SK-N-SH treated with all-trans-retinoic acid at 6 μM for 48 hours (cell line): ENCODE measurements at regions not wholly inside any gene's neighbourhood (a gene's known extent, or its start where the extent isn't known, plus 50 kb on each side); places are given as distances from the start of the nearest gene placed in this dataset.
A peak's percentile ranks its signal among the peaks of the same experiment; 100 is the strongest.
"Not testable (repeated sequence)": the region's sequence is repeated elsewhere in the genome, so short reads cannot be mapped to it uniquely, and the experiment has no call there.

ENCODE experiments used
- ATAC-seq: fragments of 200-7000 bp; cut with Tn5 transposase; 3 replicates; pipeline ENCODE4 v1.9.1; 2020; ENCODE audit warnings: mild to moderate bottlenecking, moderate library complexity
- ARNTL ChIP-seq: fragments of 450-650 bp; formaldehyde crosslinking; IDR thresholded peaks from 2 replicates; pipeline ENCODE4 v1.5.0; 2020; ENCODE audit warnings: low read depth, mild to moderate bottlenecking, moderate library complexity, borderline replicate concordance
- BACH2 ChIP-seq: fragments of 250-450 bp; sonication (Bioruptor Pico); IDR thresholded peaks from 2 replicates; pipeline ENCODE4 v1.9.0; 2021; ENCODE audit warnings: mild to moderate bottlenecking, borderline replicate concordance
- CSDC2 ChIP-seq: fragments of 250-450 bp; sonication (Bioruptor Pico); IDR thresholded peaks from 2 replicates; pipeline ENCODE4 v1.5.0; 2020; ENCODE audit warnings: mild to moderate bottlenecking, moderate library complexity
- ESRRG ChIP-seq: fragments of 250-450 bp; sonication (Bioruptor Pico); IDR thresholded peaks from 2 replicates; pipeline ENCODE4 v1.6.1; 2021; ENCODE audit warnings: mild to moderate bottlenecking
- GLIS3 ChIP-seq: fragments of 250-450 bp; sonication (Bioruptor Pico); IDR thresholded peaks from 2 replicates; pipeline ENCODE4 v1.5.0; 2020; ENCODE audit warnings: mild to moderate bottlenecking, moderate library complexity
- ISL1 ChIP-seq: fragments of 250-450 bp; sonication (Bioruptor Pico); IDR thresholded peaks from 2 replicates; pipeline ENCODE4 v2.1.2; 2022; ENCODE audit warnings: mild to moderate bottlenecking, moderate library complexity
- PPARA ChIP-seq: fragments of 250-450 bp; sonication (Bioruptor Pico); IDR thresholded peaks from 2 replicates; pipeline ENCODE4 v1.5.0; 2020; ENCODE audit warnings: mild to moderate bottlenecking, borderline replicate concordance
- RARB ChIP-seq: fragments of 250-450 bp; sonication (Bioruptor Pico); IDR thresholded peaks from 2 replicates; pipeline ENCODE4 v1.8.0; 2021; ENCODE audit warnings: mild to moderate bottlenecking, moderate library complexity
- SNAI2 ChIP-seq: fragments of 250-450 bp; sonication (Bioruptor Pico); IDR thresholded peaks from 2 replicates; pipeline ENCODE4 v1.5.0; 2020; ENCODE audit warnings: mild to moderate bottlenecking, moderate library complexity
- TCF4 ChIP-seq: fragments of 250-450 bp; sonication (Bioruptor Pico); IDR thresholded peaks from 2 replicates; pipeline ENCODE4 v1.8.0; 2021; ENCODE audit warnings: mild to moderate bottlenecking, moderate library complexity, borderline replicate concordance
- TOX ChIP-seq: fragments of 250-450 bp; sonication (Bioruptor Pico); IDR thresholded peaks from 2 replicates; pipeline ENCODE4 v1.8.0; 2021; ENCODE audit warnings: mild to moderate bottlenecking, moderate library complexity, borderline replicate concordance
- ZC3H10 ChIP-seq: fragments of 250-450 bp; sonication (Bioruptor Pico); IDR thresholded peaks from 2 replicates; pipeline ENCODE4 v1.5.1; 2021; ENCODE audit warnings: mild to moderate bottlenecking, moderate library complexity
- ZFP3 ChIP-seq: fragments of 250-450 bp; sonication (Bioruptor Pico); IDR thresholded peaks from 2 replicates; pipeline ENCODE4 v1.5.0; 2020; ENCODE audit warnings: mild to moderate bottlenecking, moderate library complexity
- ZFP30 ChIP-seq: fragments of 450-650 bp; formaldehyde crosslinking; IDR thresholded peaks from 2 replicates; pipeline ENCODE4 v1.5.0; 2022; ENCODE audit warnings: mild to moderate bottlenecking, moderate library complexity
- ZNF565 ChIP-seq: fragments of 450-650 bp; formaldehyde crosslinking; conservative IDR thresholded peaks from 2 replicates; pipeline ENCODE4 v1.5.0; 2020; ENCODE audit warnings: low read depth, mild to moderate bottlenecking, moderate library complexity
- ZNF70 ChIP-seq: fragments of 450-650 bp; formaldehyde crosslinking; IDR thresholded peaks from 2 replicates; pipeline ENCODE4 v1.5.0; 2020; ENCODE audit warnings: mild to moderate bottlenecking, moderate library complexity
- ZNF8 ChIP-seq: fragments of 450-650 bp; formaldehyde crosslinking; IDR thresholded peaks from 2 replicates; pipeline ENCODE4 v1.5.0; 2020; ENCODE audit warnings: mild to moderate bottlenecking, moderate library complexity
- TF ChIP-seq, protein P1 (sequence below): fragments of 250-450 bp; sonication (Bioruptor Pico); IDR thresholded peaks from 2 replicates; pipeline ENCODE4 v1.5.1; 2020; ENCODE audit warnings: low read depth, mild to moderate bottlenecking, moderate library complexity
- TF ChIP-seq, protein P2 (sequence below): fragments of 250-450 bp; sonication (Bioruptor Pico); IDR thresholded peaks from 2 replicates; pipeline ENCODE4 v1.5.0; 2020; ENCODE audit warnings: mild to moderate bottlenecking, moderate library complexity
- TF ChIP-seq, protein P3 (sequence below): fragments of 250-450 bp; sonication (Bioruptor Pico); IDR thresholded peaks from 2 replicates; pipeline ENCODE4 v1.8.0; 2020; ENCODE audit warnings: mild to moderate bottlenecking, moderate library complexity, borderline replicate concordance
- TF ChIP-seq, protein P4 (sequence below): fragments of 250-450 bp; sonication (Bioruptor Pico); IDR thresholded peaks from 2 replicates; pipeline ENCODE4 v1.8.0; 2021; ENCODE audit warnings: low read depth, mild to moderate bottlenecking, moderate library complexity, borderline replicate concordance
- TF ChIP-seq, protein P5 (sequence below): fragments of 250-450 bp; sonication (Bioruptor Pico); IDR thresholded peaks from 2 replicates; pipeline ENCODE4 v1.5.1; 2021; ENCODE audit warnings: mild to moderate bottlenecking, moderate library complexity

DNA sequence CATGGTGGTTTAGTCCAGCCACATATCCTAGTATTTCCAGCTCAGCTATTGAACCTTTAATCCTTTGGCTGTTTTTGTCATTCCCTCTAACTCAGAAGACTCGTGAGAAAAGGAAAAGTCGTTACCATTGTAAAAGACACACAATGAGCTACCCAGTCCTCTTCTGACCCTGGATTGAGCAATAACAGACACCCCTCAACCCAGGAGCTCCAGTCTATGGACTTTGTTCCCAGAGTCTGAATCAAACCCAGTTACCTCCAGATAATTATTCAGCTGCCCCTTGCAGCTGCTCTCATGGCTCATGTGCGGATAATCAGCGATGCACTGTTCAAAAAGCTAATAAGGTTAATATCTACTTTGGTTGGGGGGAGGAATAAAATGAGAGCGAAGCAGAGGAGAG, 402.4 kb downstream of the BTG1 start:
- no peak for TF ChIP-seq ZNF8
- TF ChIP-seq GLIS3 = no peak
- TF ChIP-seq CSDC2 (CRISPR knock-in tag) = no peak
- no peak for TF ChIP-seq SNAI2 (CRISPR knock-in tag)
- TF ChIP-seq, protein P1, sequence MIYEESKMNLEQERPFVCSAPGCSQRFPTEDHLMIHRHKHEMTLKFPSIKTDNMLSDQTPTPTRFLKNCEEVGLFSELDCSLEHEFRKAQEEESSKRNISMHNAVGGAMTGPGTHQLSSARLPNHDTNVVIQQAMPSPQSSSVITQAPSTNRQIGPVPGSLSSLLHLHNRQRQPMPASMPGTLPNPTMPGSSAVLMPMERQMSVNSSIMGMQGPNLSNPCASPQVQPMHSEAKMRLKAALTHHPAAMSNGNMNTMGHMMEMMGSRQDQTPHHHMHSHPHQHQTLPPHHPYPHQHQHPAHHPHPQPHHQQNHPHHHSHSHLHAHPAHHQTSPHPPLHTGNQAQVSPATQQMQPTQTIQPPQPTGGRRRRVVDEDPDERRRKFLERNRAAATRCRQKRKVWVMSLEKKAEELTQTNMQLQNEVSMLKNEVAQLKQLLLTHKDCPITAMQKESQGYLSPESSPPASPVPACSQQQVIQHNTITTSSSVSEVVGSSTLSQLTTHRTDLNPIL (CRISPR knock-in tag) = no peak
- no peak for TF ChIP-seq TOX (CRISPR knock-in tag)
- no peak for TF ChIP-seq ESRRG (CRISPR knock-in tag)
- TF ChIP-seq ZNF70 (CRISPR knock-in tag) = no peak
- TF ChIP-seq ARNTL (CRISPR knock-in tag) = no peak
- TF ChIP-seq, all 23 proteins: peak for 0
- no peak for ATAC-seq

DNA sequence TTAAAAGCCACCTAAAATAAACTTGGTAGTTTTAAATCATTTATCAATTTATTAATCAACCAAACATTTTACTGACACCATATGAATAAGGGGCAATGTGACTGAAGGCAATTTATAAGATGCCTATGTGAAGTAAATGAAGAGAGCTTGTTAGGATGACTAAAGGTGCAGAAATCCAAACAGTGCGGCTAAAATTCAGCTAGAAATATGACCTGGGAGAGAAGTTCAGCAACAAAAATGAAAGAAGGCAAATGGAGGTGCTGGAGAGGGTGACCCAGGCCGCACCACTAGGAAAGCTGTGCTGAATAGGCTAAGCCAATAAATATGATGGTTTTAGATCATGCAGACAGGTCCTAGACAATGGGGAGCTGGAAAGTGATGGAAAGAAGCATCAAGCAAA, 403.7 kb downstream of the BTG1 start:
- TF ChIP-seq, protein P1 (CRISPR knock-in tag) = no peak
- TF ChIP-seq ZFP3 = no peak
- TF ChIP-seq, protein P2, sequence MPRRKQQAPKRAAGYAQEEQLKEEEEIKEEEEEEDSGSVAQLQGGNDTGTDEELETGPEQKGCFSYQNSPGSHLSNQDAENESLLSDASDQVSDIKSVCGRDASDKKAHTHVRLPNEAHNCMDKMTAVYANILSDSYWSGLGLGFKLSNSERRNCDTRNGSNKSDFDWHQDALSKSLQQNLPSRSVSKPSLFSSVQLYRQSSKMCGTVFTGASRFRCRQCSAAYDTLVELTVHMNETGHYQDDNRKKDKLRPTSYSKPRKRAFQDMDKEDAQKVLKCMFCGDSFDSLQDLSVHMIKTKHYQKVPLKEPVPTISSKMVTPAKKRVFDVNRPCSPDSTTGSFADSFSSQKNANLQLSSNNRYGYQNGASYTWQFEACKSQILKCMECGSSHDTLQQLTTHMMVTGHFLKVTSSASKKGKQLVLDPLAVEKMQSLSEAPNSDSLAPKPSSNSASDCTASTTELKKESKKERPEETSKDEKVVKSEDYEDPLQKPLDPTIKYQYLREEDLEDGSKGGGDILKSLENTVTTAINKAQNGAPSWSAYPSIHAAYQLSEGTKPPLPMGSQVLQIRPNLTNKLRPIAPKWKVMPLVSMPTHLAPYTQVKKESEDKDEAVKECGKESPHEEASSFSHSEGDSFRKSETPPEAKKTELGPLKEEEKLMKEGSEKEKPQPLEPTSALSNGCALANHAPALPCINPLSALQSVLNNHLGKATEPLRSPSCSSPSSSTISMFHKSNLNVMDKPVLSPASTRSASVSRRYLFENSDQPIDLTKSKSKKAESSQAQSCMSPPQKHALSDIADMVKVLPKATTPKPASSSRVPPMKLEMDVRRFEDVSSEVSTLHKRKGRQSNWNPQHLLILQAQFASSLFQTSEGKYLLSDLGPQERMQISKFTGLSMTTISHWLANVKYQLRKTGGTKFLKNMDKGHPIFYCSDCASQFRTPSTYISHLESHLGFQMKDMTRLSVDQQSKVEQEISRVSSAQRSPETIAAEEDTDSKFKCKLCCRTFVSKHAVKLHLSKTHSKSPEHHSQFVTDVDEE (CRISPR knock-in tag) = no peak
- TF ChIP-seq, protein P3, sequence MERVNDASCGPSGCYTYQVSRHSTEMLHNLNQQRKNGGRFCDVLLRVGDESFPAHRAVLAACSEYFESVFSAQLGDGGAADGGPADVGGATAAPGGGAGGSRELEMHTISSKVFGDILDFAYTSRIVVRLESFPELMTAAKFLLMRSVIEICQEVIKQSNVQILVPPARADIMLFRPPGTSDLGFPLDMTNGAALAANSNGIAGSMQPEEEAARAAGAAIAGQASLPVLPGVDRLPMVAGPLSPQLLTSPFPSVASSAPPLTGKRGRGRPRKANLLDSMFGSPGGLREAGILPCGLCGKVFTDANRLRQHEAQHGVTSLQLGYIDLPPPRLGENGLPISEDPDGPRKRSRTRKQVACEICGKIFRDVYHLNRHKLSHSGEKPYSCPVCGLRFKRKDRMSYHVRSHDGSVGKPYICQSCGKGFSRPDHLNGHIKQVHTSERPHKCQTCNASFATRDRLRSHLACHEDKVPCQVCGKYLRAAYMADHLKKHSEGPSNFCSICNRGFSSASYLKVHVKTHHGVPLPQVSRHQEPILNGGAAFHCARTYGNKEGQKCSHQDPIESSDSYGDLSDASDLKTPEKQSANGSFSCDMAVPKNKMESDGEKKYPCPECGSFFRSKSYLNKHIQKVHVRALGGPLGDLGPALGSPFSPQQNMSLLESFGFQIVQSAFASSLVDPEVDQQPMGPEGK (CRISPR knock-in tag) = no peak
- TF ChIP-seq ESRRG (CRISPR knock-in tag) = no peak
- no peak for TF ChIP-seq ISL1 (CRISPR knock-in tag)
- TF ChIP-seq ZNF8 = no peak
- no peak for TF ChIP-seq ZNF565
- no peak for TF ChIP-seq ARNTL (CRISPR knock-in tag)
- TF ChIP-seq ZC3H10 (CRISPR knock-in tag) = no peak
- TF ChIP-seq RARB (CRISPR knock-in tag) = no peak
- TF ChIP-seq ZFP30 (CRISPR knock-in tag) = no peak
- TF ChIP-seq BACH2 (CRISPR knock-in tag) = no peak
- TF ChIP-seq, protein P4, sequence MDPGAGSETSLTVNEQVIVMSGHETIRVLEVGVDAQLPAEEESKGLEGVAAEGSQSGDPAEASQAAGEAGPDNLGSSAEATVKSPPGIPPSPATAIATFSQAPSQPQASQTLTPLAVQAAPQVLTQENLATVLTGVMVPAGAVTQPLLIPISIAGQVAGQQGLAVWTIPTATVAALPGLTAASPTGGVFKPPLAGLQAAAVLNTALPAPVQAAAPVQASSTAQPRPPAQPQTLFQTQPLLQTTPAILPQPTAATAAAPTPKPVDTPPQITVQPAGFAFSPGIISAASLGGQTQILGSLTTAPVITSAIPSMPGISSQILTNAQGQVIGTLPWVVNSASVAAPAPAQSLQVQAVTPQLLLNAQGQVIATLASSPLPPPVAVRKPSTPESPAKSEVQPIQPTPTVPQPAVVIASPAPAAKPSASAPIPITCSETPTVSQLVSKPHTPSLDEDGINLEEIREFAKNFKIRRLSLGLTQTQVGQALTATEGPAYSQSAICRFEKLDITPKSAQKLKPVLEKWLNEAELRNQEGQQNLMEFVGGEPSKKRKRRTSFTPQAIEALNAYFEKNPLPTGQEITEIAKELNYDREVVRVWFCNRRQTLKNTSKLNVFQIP (CRISPR knock-in tag) = no peak
- no peak for TF ChIP-seq TOX (CRISPR knock-in tag)
- TF ChIP-seq SNAI2 (CRISPR knock-in tag) = no peak
- TF ChIP-seq PPARA = no peak
- TF ChIP-seq, all 23 proteins: peak for 0
- no peak for ATAC-seq

DNA sequence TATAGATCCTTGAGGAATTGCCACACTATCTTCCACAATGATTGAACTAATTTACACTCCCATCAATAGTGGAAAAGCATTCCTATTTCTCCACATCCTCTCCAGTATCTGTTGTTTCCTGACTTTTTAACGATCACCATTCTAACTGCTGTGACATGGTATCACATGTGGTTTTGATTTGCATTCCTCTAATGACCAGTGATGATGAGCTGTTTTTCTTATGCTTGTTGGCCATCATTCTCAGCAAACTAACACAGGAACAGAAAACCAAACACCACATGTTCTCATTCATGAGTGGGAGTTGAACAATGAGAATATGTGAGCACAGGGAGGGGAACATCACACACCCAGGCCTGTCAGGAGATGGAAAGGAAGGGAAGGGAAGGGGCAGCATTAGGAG, 411.8 kb downstream of the BTG1 start:
- not testable (repeated sequence) for ATAC-seq
- TF ChIP-seq TCF4 (CRISPR knock-in tag) = 0 out of 2 replicates have a peak, but pooled peaks have one; percentile 30

DNA sequence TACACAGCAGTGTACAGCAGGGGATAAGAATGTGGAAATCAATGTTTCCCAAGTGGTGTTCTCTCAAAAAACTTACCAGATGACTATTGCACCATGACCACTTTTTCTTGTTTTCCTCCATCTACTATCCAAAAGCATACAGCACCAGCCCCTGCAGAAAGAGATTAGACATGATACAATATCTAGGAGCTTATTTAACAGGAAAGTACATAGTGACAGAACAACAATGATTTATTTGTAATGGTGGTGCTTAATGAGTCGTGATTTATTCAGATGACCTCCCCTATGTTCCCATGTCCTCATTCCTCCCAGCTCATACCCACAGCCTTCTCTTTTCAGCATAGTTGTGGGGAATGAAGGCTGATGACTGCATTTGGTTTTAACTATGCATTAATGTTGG, 413.6 kb downstream of the BTG1 start:
- no peak for ATAC-seq
- no peak for TF ChIP-seq ISL1 (CRISPR knock-in tag)
- no peak for TF ChIP-seq ZNF8
- TF ChIP-seq ZNF565 = no peak
- no peak for TF ChIP-seq ZFP30 (CRISPR knock-in tag)
- TF ChIP-seq CSDC2 (CRISPR knock-in tag) = no peak
- no peak for TF ChIP-seq ZC3H10 (CRISPR knock-in tag)
- TF ChIP-seq ARNTL (CRISPR knock-in tag) = no peak
- no peak for TF ChIP-seq ZFP3
- TF ChIP-seq, protein P1 (CRISPR knock-in tag) = no peak
- TF ChIP-seq, protein P5, sequence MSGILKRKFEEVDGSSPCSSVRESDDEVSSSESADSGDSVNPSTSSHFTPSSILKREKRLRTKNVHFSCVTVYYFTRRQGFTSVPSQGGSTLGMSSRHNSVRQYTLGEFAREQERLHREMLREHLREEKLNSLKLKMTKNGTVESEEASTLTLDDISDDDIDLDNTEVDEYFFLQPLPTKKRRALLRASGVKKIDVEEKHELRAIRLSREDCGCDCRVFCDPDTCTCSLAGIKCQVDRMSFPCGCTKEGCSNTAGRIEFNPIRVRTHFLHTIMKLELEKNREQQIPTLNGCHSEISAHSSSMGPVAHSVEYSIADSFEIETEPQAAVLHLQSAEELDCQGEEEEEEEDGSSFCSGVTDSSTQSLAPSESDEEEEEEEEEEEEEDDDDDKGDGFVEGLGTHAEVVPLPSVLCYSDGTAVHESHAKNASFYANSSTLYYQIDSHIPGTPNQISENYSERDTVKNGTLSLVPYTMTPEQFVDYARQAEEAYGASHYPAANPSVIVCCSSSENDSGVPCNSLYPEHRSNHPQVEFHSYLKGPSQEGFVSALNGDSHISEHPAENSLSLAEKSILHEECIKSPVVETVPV (CRISPR knock-in tag) = no peak
- TF ChIP-seq PPARA = no peak
- no peak for TF ChIP-seq TOX (CRISPR knock-in tag)
